Neural cell (in vitro differentiated cells): ENCODE measurements at regions not wholly inside any gene's neighbourhood (a gene's known extent, or its start where the extent isn't known, plus 50 kb on each side); places are given as distances from the start of the nearest gene placed in this dataset.
"Not testable (repeated sequence)": the region's sequence is repeated elsewhere in the genome, so short reads cannot be mapped to it uniquely, and the experiment has no call there.

ENCODE experiments used
- H2AFZ ChIP-seq: fragments of 200-600, 300-800 bp; sonication (generic), shearing (Covaris generic); 2 replicates; pipeline ENCODE4 v1.6.0; 2014; ENCODE audit warnings: low read depth, mild to moderate bottlenecking, antibody characterized with exemption, low read length, moderate library complexity
- H3F3A ChIP-seq: fragments of 200-600 bp; shearing (Covaris generic); 2 replicates; pipeline ENCODE4 v1.6.1; 2016; ENCODE audit warnings: mild to moderate bottlenecking, moderate library complexity, mixed read lengths, antibody characterized with exemption, low read length; ENCODE audit not compliant: insufficient read depth, poor library complexity, severe bottlenecking
- H3K27ac ChIP-seq: fragments of 200-600, 300-800 bp; sonication (generic), shearing (Covaris generic); 2 replicates; pipeline ENCODE4 v1.5.1; 2014; ENCODE audit warnings: mild to moderate bottlenecking, low read length, moderate library complexity
- H3K27me3 ChIP-seq: fragments of 300-800, 200-600 bp; sonication (generic), shearing (Covaris generic); 2 replicates; pipeline ENCODE4 v1.6.0; 2014; ENCODE audit warnings: mild to moderate bottlenecking, low read depth, low read length, moderate library complexity; ENCODE audit not compliant: insufficient read depth
- H3K36me3 ChIP-seq: fragments of 300-800, 200-600 bp; sonication (generic), shearing (Covaris generic); 2 replicates; pipeline ENCODE4 v1.5.1; 2014; ENCODE audit warnings: mild to moderate bottlenecking, antibody characterized with exemption, low read length, moderate library complexity; ENCODE audit not compliant: insufficient read depth
- H3K4me2 ChIP-seq: fragments of 300-800, 200-600 bp; sonication (generic), shearing (Covaris generic); 2 replicates; pipeline ENCODE4 v1.6.0; 2014; ENCODE audit warnings: mild to moderate bottlenecking, low read length
- H3K4me3 ChIP-seq: fragments of 300-800, 200-600 bp; sonication (generic), shearing (Covaris generic); 2 replicates; pipeline ENCODE4 v1.5.1; 2014; ENCODE audit warnings: mild to moderate bottlenecking, low read length, moderate library complexity
- H3K79me2 ChIP-seq: fragments of 200-600 bp; shearing (Covaris generic); replicated peaks from 2 replicates; pipeline ENCODE4 v1.6.0; 2014; ENCODE audit warnings: mild to moderate bottlenecking, low read length, moderate library complexity; ENCODE audit not compliant: insufficient read depth
- H3K9ac ChIP-seq: fragments of 300-800, 200-600 bp; sonication (generic), shearing (Covaris generic); 2 replicates; pipeline ENCODE4 v1.6.1; 2016; ENCODE audit warnings: mild to moderate bottlenecking, low read length, mixed read lengths
- H3K9me2 ChIP-seq: fragments of 200-600 bp; shearing (Covaris generic); 2 replicates; pipeline ENCODE4 v1.6.1; 2016; ENCODE audit warnings: mild to moderate bottlenecking, low read length, mixed read lengths; ENCODE audit not compliant: insufficient read depth
- H3K9me3 ChIP-seq: fragments of 200-600, 300-800 bp; sonication (generic), shearing (Covaris generic); 2 replicates; pipeline ENCODE4 v1.6.1; 2016; ENCODE audit warnings: mild to moderate bottlenecking, mixed run types, low read length, moderate library complexity, mixed read lengths
- H4K20me1 ChIP-seq: fragments of 200-600 bp; shearing (Covaris generic); 2 replicates; pipeline ENCODE4 v1.6.1; 2016; ENCODE audit warnings: mild to moderate bottlenecking, mixed run types; ENCODE audit not compliant: insufficient read depth
- CTCF ChIP-seq: fragments of 450-650 bp; IDR thresholded peaks from 2 replicates; pipeline ENCODE4 v1.5.1; 2014; ENCODE audit warnings: antibody characterized with exemption, mild to moderate bottlenecking, moderate library complexity; ENCODE audit not compliant: poor library complexity, severe bottlenecking
- EP300 ChIP-seq: fragments of 450-650 bp; conservative IDR thresholded peaks from 2 replicates; pipeline ENCODE4 v1.6.1; 2014; ENCODE audit warnings: antibody characterized with exemption, mild to moderate bottlenecking, moderate library complexity; ENCODE audit not compliant: poor library complexity, severe bottlenecking
- EZH2 ChIP-seq: fragments of 200-600, 300-800 bp; shearing (Covaris generic), sonication (generic); IDR thresholded peaks from 2 replicates; pipeline ENCODE4 v1.6.1; 2014; ENCODE audit warnings: antibody characterized with exemption, low read length, borderline replicate concordance, mild to moderate bottlenecking; ENCODE audit not compliant: insufficient read depth, poor library complexity, severe bottlenecking
- MXI1 ChIP-seq: fragments of 450-650 bp; conservative IDR thresholded peaks from 2 replicates; pipeline ENCODE4 v1.6.1; 2014; ENCODE audit warnings: antibody characterized with exemption, mild to moderate bottlenecking; ENCODE audit not compliant: poor library complexity, severe bottlenecking
- POLR2AphosphoS5 ChIP-seq: IDR thresholded peaks from 2 replicates; pipeline ENCODE4 v1.6.1; 2012
- RAD21 ChIP-seq: fragments of 450-650 bp; conservative IDR thresholded peaks from 2 replicates; pipeline ENCODE4 v1.6.1; 2014; ENCODE audit warnings: antibody characterized with exemption, mild to moderate bottlenecking, moderate library complexity
- REST ChIP-seq: IDR thresholded peaks from 2 replicates; pipeline ENCODE4 v1.6.1; 2012; ENCODE audit warnings: borderline replicate concordance
- SMC3 ChIP-seq: fragments of 450-650 bp; conservative IDR thresholded peaks from 2 replicates; pipeline ENCODE4 v1.6.1; 2014; ENCODE audit warnings: antibody characterized with exemption, mild to moderate bottlenecking, moderate library complexity; ENCODE audit not compliant: poor library complexity
- TAF1 ChIP-seq: IDR thresholded peaks from 2 replicates; pipeline ENCODE4 v1.6.1; 2012; ENCODE audit warnings: low read depth

- H3K36me3 ChIP-seq, result no peaks in the 10 kb centered on the region
- H2AFZ ChIP-seq, result no peak overlapping the region
- TF ChIP-seq POLR2AphosphoS5, result no peak
- TF ChIP-seq REST, result no peak
- TF ChIP-seq CTCF, result no peak
- no peak for TF ChIP-seq EZH2
- no peak for TF ChIP-seq EP300
- no peak for TF ChIP-seq MXI1
- no peak for TF ChIP-seq TAF1
- no peak overlapping the region for H3K27ac ChIP-seq
- no peak overlapping the region for H3K4me3 ChIP-seq
- H4K20me1 ChIP-seq, result no peaks in the 10 kb centered on the region
- no peaks in the 10 kb centered on the region for H3K27me3 ChIP-seq
- H3K79me2 ChIP-seq, result no peaks in the 10 kb centered on the region
- no peaks in the 10 kb centered on the region for H3K9me2 ChIP-seq
- H3K9ac ChIP-seq, result no peak overlapping the region
- H3K9me3 ChIP-seq, result no peaks in the 10 kb centered on the region
- no peaks in the 10 kb centered on the region for H3F3A ChIP-seq
- no peak overlapping the region for H3K4me2 ChIP-seq
Observed at GRCh38 chr3:147159141-147159540, 247.2 kb downstream of the ZIC4 start.

- H3K9ac ChIP-seq, result no peak overlapping the region
- H3F3A ChIP-seq, result no peaks in the 10 kb centered on the region
- H3K27ac ChIP-seq, result peak overlapping the region; percentile 51
- H2AFZ ChIP-seq, result no peak overlapping the region
- TF ChIP-seq EP300, result peak; percentile 69
- no peak for TF ChIP-seq RAD21
- peak; percentile 50 for TF ChIP-seq REST
- TF ChIP-seq EZH2, result no peak
- TF ChIP-seq POLR2AphosphoS5, result peak; percentile 18
- TF ChIP-seq SMC3, result no peak
- TF ChIP-seq TAF1, result no peak
- TF ChIP-seq MXI1, result no peak
- no peak for TF ChIP-seq CTCF
- no peaks in the 10 kb centered on the region for H3K79me2 ChIP-seq
- no peaks in the 10 kb centered on the region for H3K36me3 ChIP-seq
- H3K9me3 ChIP-seq, result no peaks in the 10 kb centered on the region
- no peaks in the 10 kb centered on the region for H4K20me1 ChIP-seq
- H3K27me3 ChIP-seq, result no peaks in the 10 kb centered on the region
- peak overlapping the region; percentile 2 for H3K4me2 ChIP-seq
- no peak overlapping the region for H3K4me3 ChIP-seq
- no peaks in the 10 kb centered on the region for H3K9me2 ChIP-seq
Observed at GRCh38 chr3:147157631-147158030, 248.7 kb downstream of the ZIC4 start.

- H3K4me2 ChIP-seq, H3K9ac ChIP-seq, H3K9me2 ChIP-seq, H3K27me3 ChIP-seq, H3F3A ChIP-seq, H4K20me1 ChIP-seq, H3K79me2 ChIP-seq, H3K9me3 ChIP-seq, H2AFZ ChIP-seq, H3K36me3 ChIP-seq, H3K27ac ChIP-seq, H3K4me3 ChIP-seq: not testable (repeated sequence)
Observed at GRCh38 chr3:147154988-147155387, 251.4 kb downstream of the ZIC4 start.
